ENCODE measurements at regions not wholly inside any gene's neighbourhood (a gene's known extent, or its start where the extent isn't known, plus 50 kb on each side); places are given as distances from the start of the nearest gene placed in this dataset.

DNA sequence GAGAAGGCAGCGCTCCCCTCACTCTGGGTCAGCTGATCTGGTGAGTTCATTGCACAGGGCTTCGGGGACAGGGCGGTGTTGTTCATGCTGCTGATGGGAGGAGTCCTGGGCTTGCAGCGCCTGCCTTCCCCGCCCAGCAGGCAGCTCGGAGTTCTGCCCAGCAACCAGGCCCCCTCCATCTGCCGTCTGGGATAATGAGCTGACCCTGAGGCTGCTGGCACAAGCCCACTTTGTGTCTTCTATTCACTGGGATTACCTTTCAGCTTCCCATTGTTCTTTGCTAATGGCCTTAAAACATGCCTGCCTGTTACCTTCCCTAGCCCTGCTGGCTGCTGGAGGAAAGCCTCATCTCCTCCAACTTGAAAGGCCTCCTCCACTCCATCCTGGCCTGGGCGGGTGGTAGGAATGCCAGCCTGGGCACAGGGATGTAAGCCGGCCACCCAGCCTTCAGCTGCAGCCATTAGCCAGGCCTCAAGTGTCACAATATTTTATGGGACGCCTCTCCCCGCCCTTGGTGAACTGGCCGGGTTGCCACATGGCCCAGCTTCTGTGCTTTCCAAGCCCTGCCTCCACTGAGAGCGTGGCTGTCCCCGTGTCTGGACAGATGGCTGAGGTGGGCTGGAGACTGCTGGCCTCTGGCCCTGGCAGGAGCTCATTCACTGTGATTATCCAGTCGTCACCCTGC, 70.4 kb downstream of the GADD45G start (continued):
- TF ChIP-seq, protein P1, sequence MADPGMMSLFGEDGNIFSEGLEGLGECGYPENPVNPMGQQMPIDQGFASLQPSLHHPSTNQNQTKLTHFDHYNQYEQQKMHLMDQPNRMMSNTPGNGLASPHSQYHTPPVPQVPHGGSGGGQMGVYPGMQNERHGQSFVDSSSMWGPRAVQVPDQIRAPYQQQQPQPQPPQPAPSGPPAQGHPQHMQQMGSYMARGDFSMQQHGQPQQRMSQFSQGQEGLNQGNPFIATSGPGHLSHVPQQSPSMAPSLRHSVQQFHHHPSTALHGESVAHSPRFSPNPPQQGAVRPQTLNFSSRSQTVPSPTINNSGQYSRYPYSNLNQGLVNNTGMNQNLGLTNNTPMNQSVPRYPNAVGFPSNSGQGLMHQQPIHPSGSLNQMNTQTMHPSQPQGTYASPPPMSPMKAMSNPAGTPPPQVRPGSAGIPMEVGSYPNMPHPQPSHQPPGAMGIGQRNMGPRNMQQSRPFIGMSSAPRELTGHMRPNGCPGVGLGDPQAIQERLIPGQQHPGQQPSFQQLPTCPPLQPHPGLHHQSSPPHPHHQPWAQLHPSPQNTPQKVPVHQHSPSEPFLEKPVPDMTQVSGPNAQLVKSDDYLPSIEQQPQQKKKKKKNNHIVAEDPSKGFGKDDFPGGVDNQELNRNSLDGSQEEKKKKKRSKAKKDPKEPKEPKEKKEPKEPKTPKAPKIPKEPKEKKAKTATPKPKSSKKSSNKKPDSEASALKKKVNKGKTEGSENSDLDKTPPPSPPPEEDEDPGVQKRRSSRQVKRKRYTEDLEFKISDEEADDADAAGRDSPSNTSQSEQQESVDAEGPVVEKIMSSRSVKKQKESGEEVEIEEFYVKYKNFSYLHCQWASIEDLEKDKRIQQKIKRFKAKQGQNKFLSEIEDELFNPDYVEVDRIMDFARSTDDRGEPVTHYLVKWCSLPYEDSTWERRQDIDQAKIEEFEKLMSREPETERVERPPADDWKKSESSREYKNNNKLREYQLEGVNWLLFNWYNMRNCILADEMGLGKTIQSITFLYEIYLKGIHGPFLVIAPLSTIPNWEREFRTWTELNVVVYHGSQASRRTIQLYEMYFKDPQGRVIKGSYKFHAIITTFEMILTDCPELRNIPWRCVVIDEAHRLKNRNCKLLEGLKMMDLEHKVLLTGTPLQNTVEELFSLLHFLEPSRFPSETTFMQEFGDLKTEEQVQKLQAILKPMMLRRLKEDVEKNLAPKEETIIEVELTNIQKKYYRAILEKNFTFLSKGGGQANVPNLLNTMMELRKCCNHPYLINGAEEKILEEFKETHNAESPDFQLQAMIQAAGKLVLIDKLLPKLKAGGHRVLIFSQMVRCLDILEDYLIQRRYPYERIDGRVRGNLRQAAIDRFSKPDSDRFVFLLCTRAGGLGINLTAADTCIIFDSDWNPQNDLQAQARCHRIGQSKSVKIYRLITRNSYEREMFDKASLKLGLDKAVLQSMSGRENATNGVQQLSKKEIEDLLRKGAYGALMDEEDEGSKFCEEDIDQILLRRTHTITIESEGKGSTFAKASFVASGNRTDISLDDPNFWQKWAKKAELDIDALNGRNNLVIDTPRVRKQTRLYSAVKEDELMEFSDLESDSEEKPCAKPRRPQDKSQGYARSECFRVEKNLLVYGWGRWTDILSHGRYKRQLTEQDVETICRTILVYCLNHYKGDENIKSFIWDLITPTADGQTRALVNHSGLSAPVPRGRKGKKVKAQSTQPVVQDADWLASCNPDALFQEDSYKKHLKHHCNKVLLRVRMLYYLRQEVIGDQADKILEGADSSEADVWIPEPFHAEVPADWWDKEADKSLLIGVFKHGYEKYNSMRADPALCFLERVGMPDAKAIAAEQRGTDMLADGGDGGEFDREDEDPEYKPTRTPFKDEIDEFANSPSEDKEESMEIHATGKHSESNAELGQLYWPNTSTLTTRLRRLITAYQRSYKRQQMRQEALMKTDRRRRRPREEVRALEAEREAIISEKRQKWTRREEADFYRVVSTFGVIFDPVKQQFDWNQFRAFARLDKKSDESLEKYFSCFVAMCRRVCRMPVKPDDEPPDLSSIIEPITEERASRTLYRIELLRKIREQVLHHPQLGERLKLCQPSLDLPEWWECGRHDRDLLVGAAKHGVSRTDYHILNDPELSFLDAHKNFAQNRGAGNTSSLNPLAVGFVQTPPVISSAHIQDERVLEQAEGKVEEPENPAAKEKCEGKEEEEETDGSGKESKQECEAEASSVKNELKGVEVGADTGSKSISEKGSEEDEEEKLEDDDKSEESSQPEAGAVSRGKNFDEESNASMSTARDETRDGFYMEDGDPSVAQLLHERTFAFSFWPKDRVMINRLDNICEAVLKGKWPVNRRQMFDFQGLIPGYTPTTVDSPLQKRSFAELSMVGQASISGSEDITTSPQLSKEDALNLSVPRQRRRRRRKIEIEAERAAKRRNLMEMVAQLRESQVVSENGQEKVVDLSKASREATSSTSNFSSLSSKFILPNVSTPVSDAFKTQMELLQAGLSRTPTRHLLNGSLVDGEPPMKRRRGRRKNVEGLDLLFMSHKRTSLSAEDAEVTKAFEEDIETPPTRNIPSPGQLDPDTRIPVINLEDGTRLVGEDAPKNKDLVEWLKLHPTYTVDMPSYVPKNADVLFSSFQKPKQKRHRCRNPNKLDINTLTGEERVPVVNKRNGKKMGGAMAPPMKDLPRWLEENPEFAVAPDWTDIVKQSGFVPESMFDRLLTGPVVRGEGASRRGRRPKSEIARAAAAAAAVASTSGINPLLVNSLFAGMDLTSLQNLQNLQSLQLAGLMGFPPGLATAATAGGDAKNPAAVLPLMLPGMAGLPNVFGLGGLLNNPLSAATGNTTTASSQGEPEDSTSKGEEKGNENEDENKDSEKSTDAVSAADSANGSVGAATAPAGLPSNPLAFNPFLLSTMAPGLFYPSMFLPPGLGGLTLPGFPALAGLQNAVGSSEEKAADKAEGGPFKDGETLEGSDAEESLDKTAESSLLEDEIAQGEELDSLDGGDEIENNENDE (IDR thresholded peaks at IDR 0.05; ENCODE audit: insufficient replicate concordance, low read length): no peak
- TF ChIP-seq FOSL1 (IDR thresholded peaks at IDR 0.05; ENCODE audit: insufficient read depth, low read depth, low read length) (no peak), CBX5 (IDR thresholded peaks at IDR 0.05; ENCODE audit: low read depth, low read length) (no peak), NRF1 (IDR thresholded peaks at IDR 0.05; ENCODE audit: low read depth, low read length) (no peak), EZH2 (IDR thresholded peaks at IDR 0.05; ENCODE audit: low read depth, low read length, severe bottlenecking) (no peak), SIX5 (IDR thresholded peaks at IDR 0.05; ENCODE audit: low read depth, low read length) (no peak), GABPA (IDR thresholded peaks at IDR 0.05; ENCODE audit: borderline replicate concordance, insufficient read depth, low read length) (no peak), RFX5 (IDR thresholded peaks at IDR 0.05; ENCODE audit: borderline replicate concordance, low read depth, low read length) (peak; percentile 90), CTBP2 (IDR thresholded peaks at IDR 0.05; ENCODE audit: borderline replicate concordance, insufficient read depth, insufficient read length, low read length) (no peak), RBBP5 (IDR thresholded peaks at IDR 0.05; ENCODE audit: borderline replicate concordance, low read depth, low read length) (no peak), CHD1 (IDR thresholded peaks at IDR 0.05; ENCODE audit: low read depth, low read length) (no peak)

All from H1 (cell line).